HG03439 (cell line): ENCODE measurements at regions not wholly inside any gene's neighbourhood (a gene's known extent, or its start where the extent isn't known, plus 50 kb on each side); places are given as distances from the start of the nearest gene placed in this dataset.
"Not testable (repeated sequence)": the region's sequence is repeated elsewhere in the genome, so short reads cannot be mapped to it uniquely, and the experiment has no call there.

Experiments used
- ATAC-seq: cut with Tn5 transposase; IDR thresholded peaks from one replicate; pipeline ENCODE4 v1.9.1; 2021; ENCODE audit warnings: mild to moderate bottlenecking, moderate library complexity; ENCODE audit not compliant: unreplicated experiment

DNA sequence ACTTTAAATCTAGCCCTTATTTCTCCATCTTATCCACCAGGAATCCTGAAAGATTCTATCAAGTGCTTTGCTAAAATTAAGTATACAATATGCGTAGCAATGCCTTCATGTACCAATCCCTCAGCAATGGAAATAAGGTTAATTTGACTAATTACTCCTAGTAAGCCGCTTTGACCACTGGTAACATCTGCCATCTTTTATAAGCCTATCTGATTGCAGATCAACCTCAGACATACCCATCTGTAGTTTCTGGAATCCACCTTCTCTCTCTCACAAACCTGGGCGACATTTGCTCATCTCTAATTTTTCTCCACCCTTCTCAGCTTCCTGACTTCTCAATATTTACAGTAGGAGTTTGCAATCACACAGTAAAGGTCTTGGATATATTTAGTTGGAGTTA is 138.8 kb upstream of the CRHR1 start:
- ATAC-seq: no peak

- ATAC-seq: no peak
Measured at GRCh38 chr17:45646288-45646988, 137.7 kb upstream of the CRHR1 start.

- no peak for ATAC-seq
Measured at GRCh38 chr17:45648642-45649041, 135.5 kb upstream of the CRHR1 start.

DNA sequence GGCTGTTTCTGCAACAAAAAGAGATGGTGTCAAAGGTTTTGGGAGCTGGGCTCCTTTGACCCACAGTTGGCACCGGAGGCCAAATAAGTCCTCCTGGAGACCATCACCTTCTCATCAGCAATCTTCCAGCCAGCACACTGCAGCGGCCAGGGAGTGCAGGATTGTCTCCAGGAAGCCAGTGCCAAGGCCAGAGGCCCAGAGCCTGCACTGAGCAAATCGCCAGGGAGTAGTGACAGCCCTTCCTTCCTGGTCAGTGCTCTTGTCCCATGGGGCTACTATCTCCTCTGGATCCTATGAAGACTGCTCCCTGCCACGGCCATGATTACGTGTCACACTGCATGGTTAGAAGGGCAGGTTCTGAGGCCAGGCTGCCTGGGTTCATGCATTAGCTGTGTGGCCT is 134.3 kb upstream of the CRHR1 start:
- no peak for ATAC-seq

GRCh38 chr17:45650561-45650960 is 133.6 kb upstream of the CRHR1 start:
- no peak for ATAC-seq

DNA sequence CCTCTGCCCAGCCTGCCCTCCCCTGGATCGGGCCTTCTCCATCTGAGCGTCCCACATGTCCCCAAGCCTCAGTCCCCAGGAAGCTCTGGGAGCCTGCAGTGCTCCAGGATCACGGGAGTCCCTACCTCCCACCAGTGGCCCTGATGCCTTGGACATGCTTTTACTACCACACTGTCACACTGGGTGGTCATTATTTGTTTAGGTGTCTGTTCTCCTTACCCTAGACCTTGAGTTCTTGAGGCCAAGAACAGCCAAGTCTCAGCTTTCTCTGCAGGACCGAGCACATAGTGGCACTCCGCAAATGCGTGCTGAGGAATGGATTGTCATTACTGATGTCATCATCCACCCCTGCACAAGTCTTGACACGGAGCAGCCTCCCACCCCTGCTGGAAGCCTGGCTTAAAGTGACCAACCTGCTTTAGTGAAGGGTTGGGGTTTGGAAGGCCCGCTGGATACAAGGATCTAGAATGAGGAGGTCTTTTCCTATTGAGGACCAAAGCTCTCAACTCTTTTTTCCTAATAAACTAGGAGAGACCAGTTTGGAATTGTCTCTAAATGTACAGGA is 132.9 kb upstream of the CRHR1 start:
- no peak for ATAC-seq

DNA sequence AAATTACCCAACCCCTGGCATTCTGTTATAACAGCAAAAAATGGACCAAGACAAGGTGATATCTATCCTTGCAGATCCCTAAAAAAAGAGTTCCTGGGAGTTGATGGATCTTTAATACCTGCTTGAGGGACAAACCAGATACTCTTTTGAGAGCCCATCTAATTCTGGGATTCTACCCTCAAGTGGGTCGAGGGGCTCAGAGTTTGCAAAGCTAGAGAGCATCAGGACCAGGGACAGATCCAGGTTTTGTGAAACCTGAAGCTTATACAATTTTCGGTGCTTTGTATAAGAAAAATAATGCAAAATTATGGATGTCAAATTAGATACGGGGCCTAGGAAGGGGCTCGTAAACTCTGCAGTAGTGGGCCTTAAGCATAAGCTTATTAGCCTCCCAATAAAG is 130.5 kb upstream of the CRHR1 start:
- no peak for ATAC-seq

GRCh38 chr17:45656527-45657181 is 127.5 kb upstream of the CRHR1 start:
- no peak for ATAC-seq

- ATAC-seq: no peak
Measured at GRCh38 chr17:45660474-45660873, 123.6 kb upstream of the CRHR1 start.

DNA sequence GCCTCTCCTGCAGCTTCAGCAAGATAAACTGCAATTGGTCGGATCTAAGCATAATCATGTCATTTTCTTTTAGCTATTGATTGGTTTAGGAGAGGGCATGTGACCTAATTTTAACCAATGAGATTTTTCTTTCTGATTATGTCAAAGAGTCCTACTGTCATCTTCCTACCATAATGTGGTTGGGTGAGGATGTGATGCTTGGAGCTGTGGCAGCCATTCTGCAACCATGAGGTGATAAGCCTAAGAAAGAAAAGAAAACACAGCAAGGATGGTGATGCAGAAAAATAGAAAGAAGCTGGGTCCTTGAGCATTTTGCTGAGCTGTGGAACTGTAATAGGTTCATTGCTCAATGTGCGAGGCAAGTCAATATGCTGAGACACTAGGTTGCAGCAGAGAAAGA is 121.7 kb upstream of the CRHR1 start:
- ATAC-seq: no peak

DNA sequence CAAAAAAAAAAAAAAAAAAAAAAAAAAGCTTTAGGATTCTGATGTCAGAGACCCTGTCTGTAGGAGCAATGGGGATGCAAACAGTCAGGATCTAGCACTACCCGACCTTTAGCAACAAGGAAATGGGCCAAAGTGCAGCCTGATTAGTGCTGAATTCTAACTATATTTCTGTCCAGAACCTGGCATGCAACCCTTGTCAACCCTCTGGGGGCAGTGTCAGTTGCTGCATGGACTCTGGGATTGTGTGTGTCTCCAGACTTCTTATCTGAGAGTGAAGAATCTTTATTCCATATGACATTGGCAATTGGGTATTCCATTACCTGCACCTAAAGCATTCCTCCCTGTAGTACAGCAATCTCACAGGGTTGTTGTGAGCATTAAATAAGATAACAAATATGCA is 120.3 kb upstream of the CRHR1 start:
- no peak for ATAC-seq

- ATAC-seq: no peak
Measured at GRCh38 chr17:45664921-45665320, 119.2 kb upstream of the CRHR1 start.

DNA sequence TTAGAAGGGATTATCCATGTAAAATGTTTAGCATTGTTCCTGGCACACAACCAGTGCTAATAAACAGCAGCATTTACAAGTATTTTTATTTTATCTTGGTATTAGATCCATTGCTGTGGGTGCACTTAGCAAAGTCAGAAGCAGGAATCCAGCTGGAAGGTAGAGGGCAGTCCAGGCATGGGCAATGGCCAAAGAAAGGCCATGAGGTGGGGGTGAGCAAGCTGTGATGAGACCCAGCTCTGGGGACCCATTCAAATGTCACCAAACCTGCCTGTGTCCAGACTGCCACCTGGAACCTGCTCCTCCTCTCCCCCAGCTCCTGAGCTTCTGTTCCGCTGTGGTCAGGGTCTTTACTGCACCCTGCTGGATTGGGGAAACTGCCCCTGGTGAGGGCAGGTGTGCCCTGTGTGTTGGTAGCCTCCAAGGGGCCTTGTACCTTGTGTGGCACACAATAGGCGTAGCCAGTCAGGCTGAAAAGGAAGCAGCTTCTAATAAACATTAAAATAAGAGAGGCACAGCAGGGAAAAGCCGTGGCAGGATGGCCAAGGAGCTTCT is 118.0 kb upstream of the CRHR1 start:
- no peak for ATAC-seq

DNA sequence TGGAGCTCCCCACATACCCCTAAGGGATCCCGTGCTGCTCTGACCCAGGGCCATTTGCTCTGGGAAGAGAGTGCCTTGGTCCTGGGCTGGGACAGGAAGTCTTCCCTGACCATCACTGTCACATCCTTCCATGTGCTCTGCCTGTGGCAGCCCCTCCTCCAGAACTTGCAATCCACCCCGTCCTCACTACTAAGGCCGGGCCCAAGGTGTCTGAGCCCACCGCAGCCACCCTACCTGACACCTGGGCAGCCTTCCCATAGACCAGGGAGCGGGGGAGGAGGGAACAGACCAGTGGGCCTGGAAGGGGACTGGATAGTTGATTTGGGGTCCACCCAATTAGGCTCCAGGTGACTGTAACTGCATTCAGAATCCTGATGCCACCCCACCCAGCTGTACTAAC is 117.5 kb upstream of the CRHR1 start:
- no peak for ATAC-seq

- no peak for ATAC-seq
Measured at GRCh38 chr17:45667591-45668171, 116.4 kb upstream of the CRHR1 start.

- no peak for ATAC-seq
Measured at GRCh38 chr17:45668316-45668715, 115.8 kb upstream of the CRHR1 start.

DNA sequence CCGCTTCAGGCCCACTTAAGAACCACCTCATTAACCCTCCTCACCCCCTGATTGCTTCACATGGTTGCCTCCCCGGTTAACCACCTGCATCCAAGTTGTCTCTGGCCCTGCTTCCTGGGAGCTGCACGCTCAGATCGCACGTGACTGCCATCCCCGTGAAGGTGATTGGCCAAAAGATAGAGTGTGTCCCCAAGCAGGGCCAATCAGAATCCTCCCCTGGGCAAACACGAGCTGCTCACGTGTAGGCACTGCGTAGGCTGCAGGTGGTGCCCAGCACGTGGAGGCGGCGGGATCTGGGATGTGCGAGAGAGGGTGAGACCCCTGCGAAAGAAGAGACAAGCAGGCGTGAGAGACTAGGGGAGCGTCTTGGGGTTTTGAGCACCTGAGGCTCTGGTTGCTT is 111.8 kb upstream of the CRHR1 start:
- no peak for ATAC-seq

GRCh38 chr17:45672792-45673191 is 111.3 kb upstream of the CRHR1 start:
- no peak for ATAC-seq

GRCh38 chr17:45673759-45674158 is 110.4 kb upstream of the CRHR1 start:
- not testable (repeated sequence) for ATAC-seq

DNA sequence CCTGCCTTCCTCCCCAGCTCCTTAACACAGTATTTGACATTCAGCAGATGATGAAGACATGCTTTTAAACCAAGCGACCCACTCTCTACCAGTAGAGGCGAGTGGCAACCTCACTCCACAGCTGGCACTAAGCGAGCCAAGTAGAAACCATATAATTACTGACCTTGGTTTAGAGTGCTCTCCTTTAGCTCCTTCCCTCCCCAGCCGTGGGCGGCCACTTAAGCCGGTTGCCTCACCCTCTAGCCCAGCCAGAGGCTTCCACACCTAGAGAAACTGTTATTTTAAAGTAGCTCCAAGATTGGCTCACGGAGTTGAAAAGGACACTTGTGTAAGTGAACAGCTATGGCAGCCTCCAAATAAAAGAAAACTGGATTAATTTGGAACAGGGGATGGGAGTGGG is 109.1 kb upstream of the CRHR1 start:
- ATAC-seq: no peak

DNA sequence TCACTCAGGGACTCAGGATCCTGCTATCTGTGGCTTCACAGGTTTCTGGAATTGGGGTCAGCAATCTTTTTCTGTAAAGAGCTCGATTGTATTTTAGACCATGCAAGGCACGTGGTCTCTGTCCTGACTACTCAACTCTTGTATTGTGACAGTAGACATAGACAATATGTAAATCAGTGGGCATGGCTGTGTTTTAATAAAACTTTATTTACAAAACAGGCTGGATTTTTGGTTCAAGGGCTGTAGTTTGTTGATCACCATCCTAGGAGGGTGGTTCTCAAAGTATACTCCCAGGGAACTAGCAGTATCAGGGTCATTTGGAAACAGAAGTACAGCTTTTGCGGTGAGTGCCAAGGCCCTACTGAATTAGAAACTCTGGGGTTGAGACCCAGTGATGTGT is 108.2 kb upstream of the CRHR1 start:
- ATAC-seq: no peak

DNA sequence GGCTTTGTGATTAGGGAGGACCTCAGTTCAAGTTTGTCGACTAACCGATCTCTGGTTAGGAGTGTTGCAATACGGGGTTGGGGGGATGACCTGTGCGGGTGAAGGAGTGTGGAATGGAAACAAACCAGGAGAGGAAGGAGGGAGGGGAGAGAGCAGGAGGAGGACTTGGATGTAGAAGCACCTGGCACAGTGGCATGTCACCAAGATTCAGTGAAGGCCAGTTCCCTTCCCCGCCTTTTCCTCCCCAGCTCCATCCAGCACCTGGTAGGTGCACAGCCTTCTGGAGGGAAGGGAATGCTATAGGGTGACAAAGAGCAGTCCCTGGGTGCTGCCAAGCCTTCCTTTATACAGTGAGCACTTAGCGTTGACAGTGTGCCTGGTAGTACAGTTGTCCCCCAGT is 107.4 kb upstream of the CRHR1 start:
- no peak for ATAC-seq
